ENCODE measurements at regions not wholly inside any gene's neighbourhood (a gene's known extent, or its start where the extent isn't known, plus 50 kb on each side); places are given as distances from the start of the nearest gene placed in this dataset.

GRCh38 chr14:82511399-82511798, 977.7 kb upstream of the SEL1L start:
- TF ChIP-seq CTCF (IDR thresholded peaks at IDR 0.05): no peak
- TF ChIP-seq POLR2A (IDR thresholded peaks at IDR 0.05): no peak
